ENCODE measurements at regions not wholly inside any gene's neighbourhood (a gene's known extent, or its start where the extent isn't known, plus 50 kb on each side); places are given as distances from the start of the nearest gene placed in this dataset.

DNA sequence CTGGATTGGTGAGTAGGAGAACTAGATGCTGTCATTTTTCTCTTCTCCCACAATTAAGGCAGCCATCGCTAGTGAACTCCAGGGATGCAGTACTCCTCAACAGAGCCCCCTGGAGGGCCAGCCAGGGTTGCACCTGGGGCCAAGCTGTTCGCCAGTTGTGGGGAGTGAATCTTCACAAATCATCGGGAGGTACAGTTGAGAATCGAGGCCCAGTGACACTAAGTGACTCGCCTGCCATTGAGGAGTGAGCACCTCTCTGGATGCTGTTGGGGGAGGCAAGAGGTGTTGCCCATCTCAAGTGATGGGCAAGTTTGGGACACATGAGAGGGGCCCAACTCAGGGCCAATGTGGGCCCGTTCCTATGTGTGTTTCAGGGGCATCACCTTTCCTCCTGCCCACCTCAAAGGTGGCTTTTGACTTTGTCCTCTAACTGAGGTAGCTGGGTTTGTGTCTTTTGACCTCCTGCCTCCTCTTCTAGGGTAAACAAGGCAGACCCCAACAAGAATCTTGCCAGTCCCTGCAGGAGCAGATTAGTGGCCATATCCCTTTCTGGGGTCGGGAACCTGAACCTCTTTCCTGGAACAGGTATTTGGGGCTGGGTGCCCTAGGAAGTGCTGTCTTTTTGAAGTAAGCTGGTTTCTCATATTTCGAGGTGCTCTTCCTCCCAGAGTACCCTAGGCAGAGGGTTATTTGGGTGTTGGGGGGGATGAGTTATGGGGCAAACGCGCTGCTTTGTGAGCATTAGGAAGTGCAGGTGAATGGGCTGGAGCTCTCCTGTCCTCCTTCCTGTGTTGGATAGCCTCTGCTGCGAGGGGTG, 181.2 kb downstream of the MACROH2A1 start:
- no peak for DNase-seq
- WGBS, 2 experiments (ENCODE audit: low coverage in 1 of 2, low lambda C conversion rate in 2 of 2, missing lambda C conversion rate in 2 of 2): 88% methylated on average over 11 of the region's 11 CpGs
- Histone ChIP-seq H3K27ac (no peak overlapping the region), H4K20me1 (ENCODE audit: insufficient read depth) (no peaks in the 10 kb centered on the region), H3K4me3 (no peak overlapping the region), H3K9me3 (ENCODE audit: low read depth) (no peaks in the 10 kb centered on the region), H3F3A (ENCODE audit: insufficient read depth) (no peaks in the 10 kb centered on the region; the same call in 1 of the 2 replicates), H3K36me3 (ENCODE audit: low read depth) (no peaks in the 10 kb centered on the region), H3K79me2 (ENCODE audit: insufficient read depth) (no peaks in the 10 kb centered on the region), H3K27me3 (replicated peaks; ENCODE audit: insufficient read depth) (peaks cover 5% of the 10 kb centered on the region), H3K4me2 (ENCODE audit: unreplicated experiment) (no peak overlapping the region), H2AFZ (no peak overlapping the region), H3K4me1 (ENCODE audit: insufficient read depth) (no peaks in the 10 kb centered on the region), H3K9me2 (ENCODE audit: insufficient read depth) (no peaks in the 10 kb centered on the region), H3K9ac (no peak overlapping the region)
- in situ Hi-C loops (cut with MboI): no loop called here
- TF ChIP-seq EZH2 (IDR thresholded peaks at IDR 0.05; ENCODE audit: insufficient read depth, poor library complexity, severe bottlenecking) (no peak), EZH2phosphoT487 (IDR thresholded peaks at IDR 0.05; ENCODE audit: insufficient read depth, low read depth) (no peak)

DNA sequence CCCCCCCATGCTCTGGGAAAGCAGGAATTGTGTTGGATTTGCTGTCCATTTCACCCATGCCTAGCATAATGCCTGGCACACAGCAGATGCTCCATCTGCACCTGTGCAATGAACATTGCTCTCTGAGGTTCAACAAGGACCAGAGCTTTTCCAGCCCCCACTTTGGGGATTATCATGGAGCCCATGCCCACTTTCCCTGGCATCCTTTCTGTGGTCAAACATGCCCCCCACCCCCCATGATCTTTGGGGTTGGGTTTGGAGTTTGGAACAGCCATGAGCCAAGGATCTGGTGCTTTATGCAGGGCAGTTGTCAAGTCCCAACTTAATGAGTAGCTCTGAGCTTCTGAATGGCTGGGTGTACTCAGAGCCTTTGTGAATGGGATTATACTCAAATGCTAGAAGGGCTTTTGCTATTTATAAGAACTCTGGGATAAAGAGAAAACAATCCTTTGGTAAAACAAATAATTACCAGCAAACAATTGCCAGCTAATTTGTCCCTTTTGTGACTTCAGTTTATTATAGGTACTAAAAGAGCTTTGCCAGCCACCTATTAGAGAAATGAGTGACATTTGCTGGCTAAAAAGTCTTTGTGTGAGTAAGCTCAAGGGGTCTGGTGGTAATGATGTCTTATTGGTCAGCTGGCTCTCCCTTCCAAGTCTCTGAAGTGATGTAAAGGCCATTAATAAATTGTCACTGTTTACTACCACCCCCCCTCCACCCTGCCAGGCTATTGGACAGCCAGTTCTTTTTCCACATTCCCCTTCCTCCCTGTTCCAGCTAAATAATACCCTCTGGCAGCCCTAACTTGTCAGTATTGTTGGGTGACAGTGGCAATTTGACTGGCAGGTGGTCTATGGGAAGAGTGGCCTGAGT, 182.3 kb downstream of the MACROH2A1 start:
- no peak overlapping the region for H3K9ac ChIP-seq
- no peaks in the 10 kb centered on the region for H4K20me1 ChIP-seq (ENCODE audit: insufficient read depth)
- no peaks in the 10 kb centered on the region for H3K4me1 ChIP-seq (ENCODE audit: insufficient read depth)
- peaks cover 5% of the 10 kb centered on the region for H3K27me3 ChIP-seq (replicated peaks; ENCODE audit: insufficient read depth)
- H3F3A ChIP-seq (ENCODE audit: insufficient read depth): no peaks in the 10 kb centered on the region; the same call in 1 of the 2 replicates
- DNase-seq: no peak
- no peak overlapping the region for H3K4me2 ChIP-seq (ENCODE audit: unreplicated experiment)
- H3K27ac ChIP-seq: no peak overlapping the region
- H3K4me3 ChIP-seq: no peak overlapping the region
- TF ChIP-seq EZH2phosphoT487 (IDR thresholded peaks at IDR 0.05; ENCODE audit: insufficient read depth, low read depth) (no peak), EZH2 (IDR thresholded peaks at IDR 0.05; ENCODE audit: insufficient read depth, poor library complexity, severe bottlenecking) (no peak)
- H3K9me3 ChIP-seq (ENCODE audit: low read depth): no peaks in the 10 kb centered on the region
- in situ Hi-C loops (cut with MboI): no loop called here
- no peak overlapping the region for H2AFZ ChIP-seq
- no peaks in the 10 kb centered on the region for H3K9me2 ChIP-seq (ENCODE audit: insufficient read depth)
- no peaks in the 10 kb centered on the region for H3K79me2 ChIP-seq (ENCODE audit: insufficient read depth)
- H3K36me3 ChIP-seq (ENCODE audit: low read depth): no peaks in the 10 kb centered on the region

DNA sequence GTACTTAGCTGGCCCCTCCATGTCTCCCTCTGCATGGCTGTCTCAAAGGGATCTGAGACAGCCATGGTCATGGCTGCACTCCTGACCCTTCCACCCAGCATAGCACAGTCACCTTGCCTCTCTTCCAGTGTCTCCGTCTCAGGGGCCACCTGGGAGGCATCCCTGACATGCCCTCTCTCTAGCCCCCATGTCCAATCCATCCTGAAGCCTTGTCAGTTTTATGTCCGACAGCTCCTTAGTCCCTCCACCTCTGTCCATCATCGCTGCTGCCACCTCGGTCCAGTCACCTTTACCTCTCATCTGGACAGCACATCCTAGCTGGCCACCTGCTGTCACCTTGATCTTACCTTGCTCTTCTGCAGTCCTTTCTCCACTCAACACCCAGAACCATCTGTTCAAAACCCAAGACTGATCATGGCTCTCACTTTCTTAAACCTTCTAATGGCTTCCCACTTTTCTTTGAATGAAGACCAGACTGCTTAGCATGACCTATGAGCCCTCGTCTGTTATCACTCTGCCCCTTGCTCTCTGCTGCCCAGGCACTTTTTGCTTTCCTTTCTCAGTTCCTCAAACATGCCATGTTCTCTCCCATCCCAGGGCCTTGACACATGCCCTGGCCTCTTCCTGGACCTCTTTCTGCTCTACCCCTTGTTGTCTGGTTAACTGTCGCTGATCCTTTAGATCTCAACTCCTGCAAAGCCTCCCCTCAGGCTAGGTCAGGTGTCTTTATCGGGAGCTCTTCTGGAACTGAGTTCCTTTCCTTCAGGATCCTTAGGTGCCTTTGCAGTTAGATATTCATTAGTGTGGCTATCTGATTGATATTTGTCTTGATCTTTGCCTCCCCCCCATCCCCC, 181.8 kb upstream of the PITX1 start:
- Histone ChIP-seq H3K27me3 (replicated peaks; ENCODE audit: insufficient read depth) (peaks cover 5% of the 10 kb centered on the region), H3F3A (ENCODE audit: insufficient read depth) (no peaks in the 10 kb centered on the region; the same call in 1 of the 2 replicates), H3K36me3 (ENCODE audit: low read depth) (no peaks in the 10 kb centered on the region), H2AFZ (no peak overlapping the region), H3K4me2 (ENCODE audit: unreplicated experiment) (no peak overlapping the region), H3K4me1 (ENCODE audit: insufficient read depth) (no peaks in the 10 kb centered on the region; the same call in 1 of the 2 replicates), H3K4me3 (no peak overlapping the region), H3K9ac (no peak overlapping the region), H3K79me2 (ENCODE audit: insufficient read depth) (no peaks in the 10 kb centered on the region), H3K27ac (no peak overlapping the region), H4K20me1 (ENCODE audit: insufficient read depth) (no peaks in the 10 kb centered on the region), H3K9me2 (ENCODE audit: insufficient read depth) (no peaks in the 10 kb centered on the region), H3K9me3 (ENCODE audit: low read depth) (no peaks in the 10 kb centered on the region)
- no peak for DNase-seq
- in situ Hi-C loops (cut with MboI): no loop called here
- 70 to 75% methylated on average over 7 of the region's 7 CpGs for WGBS, 2 experiments (ENCODE audit: low coverage in 1 of 2, low lambda C conversion rate in 2 of 2, missing lambda C conversion rate in 2 of 2)
- TF ChIP-seq EZH2phosphoT487 (IDR thresholded peaks at IDR 0.05; ENCODE audit: insufficient read depth, low read depth) (no peak), EZH2 (IDR thresholded peaks at IDR 0.05; ENCODE audit: insufficient read depth, poor library complexity, severe bottlenecking) (no peak)
